GM21737 (cell line): ENCODE measurements at regions not wholly inside any gene's neighbourhood (a gene's known extent, or its start where the extent isn't known, plus 50 kb on each side); places are given as distances from the start of the nearest gene placed in this dataset.
"Not testable (repeated sequence)": the region's sequence is repeated elsewhere in the genome, so short reads cannot be mapped to it uniquely, and the experiment has no call there.

Experiments
- ATAC-seq: cut with Tn5 transposase; IDR thresholded peaks from one replicate; pipeline ENCODE4 v1.9.1; 2021; ENCODE audit warnings: mild to moderate bottlenecking, moderate library complexity; ENCODE audit not compliant: unreplicated experiment

- ATAC-seq, result no peak
Observed at GRCh38 chr12:45490232-45490881, 239.1 kb upstream of the ARID2 start.

- no peak for ATAC-seq
Observed at GRCh38 chr12:45494279-45494678, 235.2 kb upstream of the ARID2 start.

- ATAC-seq, result no peak
Observed at GRCh38 chr12:45498645-45499044, 230.9 kb upstream of the ARID2 start.

- no peak for ATAC-seq
Observed at GRCh38 chr12:45502481-45503128, 226.9 kb upstream of the ARID2 start.

- no peak for ATAC-seq
Observed at GRCh38 chr12:45503899-45504298, 225.6 kb upstream of the ARID2 start.

GRCh38 chr12:45504316-45505010 lies 225.0 kb upstream of the ARID2 start:
- ATAC-seq, result no peak

GRCh38 chr12:45509187-45509586 lies 220.3 kb upstream of the ARID2 start:
- no peak for ATAC-seq

GRCh38 chr12:45509621-45510020 lies 219.9 kb upstream of the ARID2 start:
- ATAC-seq, result no peak

GRCh38 chr12:45517381-45517780 lies 212.1 kb upstream of the ARID2 start:
- ATAC-seq, result no peak

GRCh38 chr12:45518291-45519235 lies 210.9 kb upstream of the ARID2 start:
- ATAC-seq, result no peak

GRCh38 chr12:45522227-45522626 lies 207.3 kb upstream of the ARID2 start:
- no peak for ATAC-seq

- ATAC-seq, result not testable (repeated sequence)
Observed at GRCh38 chr12:45526823-45527222, 202.7 kb upstream of the ARID2 start.

GRCh38 chr12:45532113-45532512 lies 197.4 kb upstream of the ARID2 start:
- ATAC-seq, result no peak

- ATAC-seq, result no peak
Observed at GRCh38 chr12:45535610-45536180, 193.8 kb upstream of the ARID2 start.

- ATAC-seq, result no peak
Observed at GRCh38 chr12:45536284-45536683, 193.2 kb upstream of the ARID2 start.

GRCh38 chr12:45540661-45541341 lies 188.7 kb upstream of the ARID2 start:
- ATAC-seq, result no peak

- peak; percentile 87 for ATAC-seq
Observed at GRCh38 chr12:45543887-45544286, 185.6 kb upstream of the ARID2 start.

- ATAC-seq, result no peak
Observed at GRCh38 chr12:45546545-45546944, 183.0 kb upstream of the ARID2 start.

GRCh38 chr12:45547132-45547531 lies 182.4 kb upstream of the ARID2 start:
- no peak for ATAC-seq

GRCh38 chr12:45547822-45548221 lies 181.7 kb upstream of the ARID2 start:
- no peak for ATAC-seq
